OCI-LY7 (cell line): ENCODE measurements at regions not wholly inside any gene's neighbourhood (a gene's known extent, or its start where the extent isn't known, plus 50 kb on each side); places are given as distances from the start of the nearest gene placed in this dataset.

Source experiments
- BruUV-seq: library from RNA; stranded (reverse); fragments of 400-500 nt; replicated peaks from 2 replicates; lab custom pipeline; 2021; lab: Mats Ljungman, UMichigan
- CTCF ChIA-PET: fragments of 300-600 bp; sonication (Branson Sonifier 250); formaldehyde crosslinking; loops from one replicate; lab custom pipeline; 2022; ENCODE audit warnings: antibody characterized with exemption; ENCODE audit not compliant: unreplicated experiment; lab: Charles Lee
- POLR2A ChIA-PET: fragments of 300-600 bp; sonication (Branson Sonifier 250); formaldehyde crosslinking; loops from one replicate; lab custom pipeline; 2022; ENCODE audit warnings: antibody characterized with exemption; lab: Charles Lee
- DNase-seq: peaks from one replicate; pipeline ENCODE4 v3.0.0-alpha.2; 2015; ENCODE audit warnings: low spot score
- H2AFZ ChIP-seq: fragments of 200-600 bp; sonication (generic), shearing (Covaris generic); 2 replicates; pipeline ENCODE4 v1.6.1; 2014; ENCODE audit warnings: mild to moderate bottlenecking, antibody characterized with exemption, low read length, moderate library complexity
- H3K27ac ChIP-seq: fragments of 200-600 bp; sonication (generic); 2 replicates; pipeline ENCODE4 v1.5.1; 2014; ENCODE audit warnings: mixed run types, low read depth, mild to moderate bottlenecking, moderate library complexity, low read length, inconsistent platforms; ENCODE audit not compliant: poor library complexity, severe bottlenecking
- H3K36me3 ChIP-seq: fragments of 200-600 bp; sonication (generic); 2 replicates; pipeline ENCODE4 v1.6.1; 2014; ENCODE audit warnings: mild to moderate bottlenecking, antibody characterized with exemption, low read length, moderate library complexity, mixed read lengths; ENCODE audit not compliant: insufficient read depth
- H3K4me1 ChIP-seq: fragments of 200-600 bp; sonication (generic); 2 replicates; pipeline ENCODE4 v1.5.1; 2014; ENCODE audit warnings: mild to moderate bottlenecking, low read length; ENCODE audit not compliant: insufficient read depth, poor library complexity, severe bottlenecking
- H3K4me2 ChIP-seq: fragments of 200-600 bp; sonication (generic); 2 replicates; pipeline ENCODE4 v1.6.1; 2014; ENCODE audit warnings: mild to moderate bottlenecking, low read length
- H3K4me3 ChIP-seq: fragments of 200-600 bp; sonication (generic); 2 replicates; pipeline ENCODE4 v1.5.1; 2014; ENCODE audit warnings: mild to moderate bottlenecking, low read depth, low read length; ENCODE audit not compliant: poor library complexity, severe bottlenecking
- H3K79me2 ChIP-seq: fragments of 200-600 bp; sonication (generic); 2 replicates; pipeline ENCODE4 v1.6.1; 2016; ENCODE audit warnings: low read depth, mild to moderate bottlenecking, low read length, moderate library complexity, mixed read lengths; ENCODE audit not compliant: insufficient read depth
- H3K9me2 ChIP-seq: fragments of 200-600 bp; sonication (generic); 2 replicates; pipeline ENCODE4 v1.6.1; 2016; ENCODE audit warnings: mild to moderate bottlenecking, low read length, mixed read lengths; ENCODE audit not compliant: insufficient read depth
- H3K9me3 ChIP-seq: fragments of 200-600 bp; sonication (generic); 2 replicates; pipeline ENCODE4 v1.6.1; 2014; ENCODE audit warnings: mild to moderate bottlenecking, mixed run types, low read length, mixed read lengths
- H4K20me1 ChIP-seq: fragments of 200-600 bp; sonication (generic); 2 replicates; pipeline ENCODE4 v1.6.1; 2014; ENCODE audit warnings: mild to moderate bottlenecking, antibody characterized with exemption, low read length, moderate library complexity, mixed read lengths; ENCODE audit not compliant: insufficient read depth
- EZH2phosphoT487 ChIP-seq: fragments of 200-600 bp; sonication (generic); IDR thresholded peaks from 2 replicates; pipeline ENCODE4 v1.6.1; 2018; ENCODE audit warnings: low read depth, borderline replicate concordance, mild to moderate bottlenecking, mixed run types, antibody characterized with exemption, low read length, moderate library complexity, mixed read lengths
- intact Hi-C: fragments of 100-400 bp; cut with micrococcal nuclease; formaldehyde crosslinking; loops from one replicate; pipeline ENCODE4 v1.10.0; 2022; ENCODE audit not compliant: unreplicated experiment
- TF ChIP-seq, protein P1 (sequence below): fragments of 200-600 bp; sonication (generic); conservative IDR thresholded peaks from 2 replicates; pipeline ENCODE4 v1.5.1; 2014; ENCODE audit warnings: mild to moderate bottlenecking, antibody characterized with exemption, low read length, moderate library complexity, mixed read lengths

DNA sequence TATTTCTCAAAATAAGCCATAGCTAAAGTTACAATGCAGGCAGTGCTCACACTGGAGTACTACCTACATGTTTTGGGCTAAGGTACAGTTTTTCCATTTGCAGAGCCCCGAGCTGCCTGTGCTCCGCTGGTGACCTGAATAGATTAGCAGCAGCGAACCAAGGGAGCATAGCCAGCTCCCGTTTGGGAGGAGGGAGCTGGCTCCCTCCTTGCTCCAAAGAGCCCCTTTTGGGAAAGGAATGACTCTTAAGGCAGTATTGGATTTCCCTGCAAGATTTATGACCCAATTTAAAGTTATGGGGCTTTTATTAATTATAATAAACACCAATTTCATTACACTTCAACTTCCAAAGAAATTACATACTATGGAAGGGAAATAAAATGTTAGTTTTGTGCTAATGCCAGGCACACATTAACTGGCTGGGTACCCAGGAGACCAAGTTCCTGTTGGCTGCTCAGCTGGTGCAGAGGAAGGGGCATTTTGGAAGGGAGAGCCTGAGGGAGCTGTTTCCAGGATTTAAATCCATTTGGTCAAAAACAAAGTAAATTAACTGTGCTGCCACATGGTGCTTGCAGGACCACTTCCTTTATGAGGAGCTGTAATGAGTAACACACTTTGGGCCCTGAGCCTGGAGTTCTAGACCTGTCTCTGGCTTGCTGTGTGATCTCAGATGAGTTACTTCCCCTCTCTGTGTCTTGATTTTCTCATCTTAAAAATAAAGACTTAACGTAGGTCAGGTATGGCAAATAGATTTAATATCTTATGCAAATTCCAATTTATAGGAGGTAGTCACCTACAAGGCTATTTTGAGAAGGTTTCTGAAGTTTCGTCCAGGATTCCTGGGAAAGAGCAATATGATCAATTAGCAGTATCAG is 362.1 kb upstream of the CCL2 start:
- no peak overlapping the region for H2AFZ ChIP-seq
- H3K4me1 ChIP-seq = no peaks in the 10 kb centered on the region
- H3K4me3 ChIP-seq = no peak overlapping the region
- TF ChIP-seq EZH2phosphoT487 = no peak
- TF ChIP-seq, protein P1, sequence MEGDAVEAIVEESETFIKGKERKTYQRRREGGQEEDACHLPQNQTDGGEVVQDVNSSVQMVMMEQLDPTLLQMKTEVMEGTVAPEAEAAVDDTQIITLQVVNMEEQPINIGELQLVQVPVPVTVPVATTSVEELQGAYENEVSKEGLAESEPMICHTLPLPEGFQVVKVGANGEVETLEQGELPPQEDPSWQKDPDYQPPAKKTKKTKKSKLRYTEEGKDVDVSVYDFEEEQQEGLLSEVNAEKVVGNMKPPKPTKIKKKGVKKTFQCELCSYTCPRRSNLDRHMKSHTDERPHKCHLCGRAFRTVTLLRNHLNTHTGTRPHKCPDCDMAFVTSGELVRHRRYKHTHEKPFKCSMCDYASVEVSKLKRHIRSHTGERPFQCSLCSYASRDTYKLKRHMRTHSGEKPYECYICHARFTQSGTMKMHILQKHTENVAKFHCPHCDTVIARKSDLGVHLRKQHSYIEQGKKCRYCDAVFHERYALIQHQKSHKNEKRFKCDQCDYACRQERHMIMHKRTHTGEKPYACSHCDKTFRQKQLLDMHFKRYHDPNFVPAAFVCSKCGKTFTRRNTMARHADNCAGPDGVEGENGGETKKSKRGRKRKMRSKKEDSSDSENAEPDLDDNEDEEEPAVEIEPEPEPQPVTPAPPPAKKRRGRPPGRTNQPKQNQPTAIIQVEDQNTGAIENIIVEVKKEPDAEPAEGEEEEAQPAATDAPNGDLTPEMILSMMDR = no peak
- no TSS peak for BruUV-seq
- no peak overlapping the region for H3K4me2 ChIP-seq
- ChIA-PET POLR2A (no interaction called here), CTCF (no interaction called here)
- no peaks in the 10 kb centered on the region for H3K9me3 ChIP-seq
- no peaks in the 10 kb centered on the region for H4K20me1 ChIP-seq
- DNase-seq = no peak
- no peaks in the 10 kb centered on the region for H3K9me2 ChIP-seq
- intact Hi-C loops = no loop called here
- no peak overlapping the region for H3K27ac ChIP-seq
- H3K36me3 ChIP-seq = no peaks in the 10 kb centered on the region
- no peaks in the 10 kb centered on the region for H3K79me2 ChIP-seq

DNA sequence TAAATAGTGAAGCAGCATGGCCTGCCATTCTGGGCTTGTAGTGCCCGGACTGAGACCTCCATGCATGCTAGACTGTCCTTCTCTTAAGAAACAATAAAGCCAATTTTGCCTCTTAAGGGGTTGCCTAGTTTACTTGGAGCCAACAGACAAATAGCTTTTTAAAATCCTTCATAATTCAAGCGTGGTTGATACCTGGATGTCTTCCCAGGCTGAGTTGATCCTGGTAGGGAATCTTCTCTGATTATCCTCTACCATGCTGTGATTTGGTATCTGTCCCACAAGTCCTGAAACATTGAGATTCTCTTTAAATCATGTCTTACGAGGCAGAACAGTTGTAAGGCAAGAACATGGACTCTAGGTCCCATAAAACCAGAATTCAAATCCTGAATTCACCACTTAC is 359.6 kb upstream of the CCL2 start:
- no peak overlapping the region for H3K27ac ChIP-seq
- POLR2A ChIA-PET = no interaction called here
- H3K9me3 ChIP-seq = no peaks in the 10 kb centered on the region
- H3K9me2 ChIP-seq = no peaks in the 10 kb centered on the region
- H3K79me2 ChIP-seq = no peaks in the 10 kb centered on the region
- no peak for TF ChIP-seq EZH2phosphoT487
- TF ChIP-seq, protein P1 = no peak
- no peak overlapping the region for H3K4me3 ChIP-seq
- no TSS peak for BruUV-seq
- no peak overlapping the region for H2AFZ ChIP-seq
- CTCF ChIA-PET = no interaction called here
- DNase-seq = no peak
- no peaks in the 10 kb centered on the region for H3K36me3 ChIP-seq
- H3K4me2 ChIP-seq = no peak overlapping the region
- H3K4me1 ChIP-seq = no peaks in the 10 kb centered on the region
- no peaks in the 10 kb centered on the region for H4K20me1 ChIP-seq
- intact Hi-C loops = no loop called here

DNA sequence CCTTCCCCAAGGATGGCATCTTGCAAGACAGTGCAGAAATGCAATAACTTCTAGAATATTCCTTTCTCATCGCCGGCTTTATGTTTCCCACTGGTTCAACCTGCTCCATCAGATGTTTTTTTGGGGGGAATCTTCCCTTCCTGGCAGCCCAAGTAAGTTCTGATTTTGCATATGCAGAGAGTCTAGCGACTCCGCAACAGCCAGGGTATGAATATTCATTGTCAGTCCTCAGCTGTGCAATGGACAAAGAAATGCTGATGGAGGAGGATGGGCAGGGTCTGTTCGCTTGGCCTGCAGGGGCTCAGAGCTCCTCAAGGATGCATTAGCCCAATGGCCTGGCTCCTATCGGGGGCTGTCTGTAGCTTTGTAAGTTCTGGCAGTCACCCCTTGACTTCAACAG is 358.8 kb upstream of the CCL2 start:
- H3K79me2 ChIP-seq = no peaks in the 10 kb centered on the region
- no peaks in the 10 kb centered on the region for H3K9me2 ChIP-seq
- no peak overlapping the region for H3K27ac ChIP-seq
- no peak for DNase-seq
- no peaks in the 10 kb centered on the region for H3K36me3 ChIP-seq
- no peak overlapping the region for H3K4me2 ChIP-seq
- no peak overlapping the region for H2AFZ ChIP-seq
- no peaks in the 10 kb centered on the region for H4K20me1 ChIP-seq
- BruUV-seq = no TSS peak
- ChIA-PET POLR2A (interaction anchor here (0.7 kb wide), 1 partner anchor 12 kb away, joined by 3 read pairs; no protein-coding TSS in a partner anchor), CTCF (no interaction called here)
- TF ChIP-seq, protein P1 = no peak
- no peaks in the 10 kb centered on the region for H3K9me3 ChIP-seq
- H3K4me1 ChIP-seq = no peaks in the 10 kb centered on the region
- H3K4me3 ChIP-seq = no peak overlapping the region
- intact Hi-C loops = no loop called here
